Sigmoid colon (tissue), 6 donors: ENCODE measurements at regions not wholly inside any gene's neighbourhood (a gene's known extent, or its start where the extent isn't known, plus 50 kb on each side); places are given as distances from the start of the nearest gene placed in this dataset.

Source experiments
- DNase-seq: peaks from one replicate; pipeline ENCODE4 v3.0.0-alpha.2; 2019
- H3K27ac ChIP-seq, 4 donors: fragments of 200-600 bp; sonication (generic); one replicate each; pipeline ENCODE4 v1.5.1; 2016 to 2019; ENCODE audit warnings: mild to moderate bottlenecking in 1 of 4
- H3K27me3 ChIP-seq, 3 donors: fragments of 200-600 bp; sonication (generic); one replicate each; pipeline ENCODE4 v1.5.1; 2019; ENCODE audit warnings: mild to moderate bottlenecking in 1 of 3
- H3K36me3 ChIP-seq, 4 donors: fragments of 200-600 bp; sonication (generic); one replicate each; pipeline ENCODE4 v1.5.1; 2016 to 2019
- H3K4me1 ChIP-seq, 4 donors: fragments of 200-600 bp; sonication (generic); one replicate each; pipeline ENCODE4 v1.5.1; 2017 to 2019
- H3K4me3 ChIP-seq, 4 donors: fragments of 200-600 bp; sonication (generic); one replicate each; pipeline ENCODE4 v1.5.1; 2017 to 2019; ENCODE audit warnings: mild to moderate bottlenecking in 2 of 4, moderate library complexity in 1 of 4
- H3K9me3 ChIP-seq, 4 donors: fragments of 200-600 bp in 3 of 4; sonication (generic) in 3 of 4; one replicate each; pipeline versions ENCODE4 v1.5.1 to v1.6.1; 2013 to 2019
- EP300 ChIP-seq, 4 donors: sonication (generic); formaldehyde crosslinking; IDR thresholded peaks; one replicate each; pipeline ENCODE4 v1.6.1; 2017; ENCODE audit warnings: antibody characterized with exemption in 4 of 4
- POLR2A ChIP-seq, 2 donors: fragments of 450-650 bp; IDR thresholded peaks; one replicate each; pipeline ENCODE4 v1.6.1; 2016; ENCODE audit warnings: antibody characterized with exemption in 2 of 2, mild to moderate bottlenecking in 2 of 2, moderate library complexity in 2 of 2
- POLR2AphosphoS5 ChIP-seq, 4 donors: sonication (generic); formaldehyde crosslinking; IDR thresholded peaks; one replicate each; pipeline ENCODE4 v1.6.1; 2017; ENCODE audit warnings: antibody characterized with exemption in 4 of 4
- WGBS, 2 donors: extraction: QIAGEN DNeasy Blood & Tissue Kit; methylation state at CpG; one replicate each; pipeline ENCODE4 v1.1.7; 2013; 5-methylcytosine and 5-hydroxymethylcytosine counted together
- intact Hi-C: fragments of 100-400 bp; cut with DNase I; formaldehyde crosslinking; loops from one replicate; pipeline ENCODE4 v1.15.1; 2023
- TF ChIP-seq, protein P1 (sequence below), 4 experiments: fragments of 450-650 bp in 3 of 4; fragments of 200-600 bp in 1 of 4; IDR thresholded peaks; one replicate each; pipeline ENCODE4 v1.5.1; 2016 to 2019; ENCODE audit warnings: antibody characterized with exemption in 4 of 4, mild to moderate bottlenecking in 3 of 4, moderate library complexity in 2 of 4
- donor health status: healthy with polysubstance abuse.
- donor health status: healthy.

- intact Hi-C loops = no loop called here
- Histone ChIP-seq H3K36me3 (no peaks in the 10 kb centered on the region), H3K27ac (no peak overlapping the region), H3K27me3 (no peaks in the 10 kb centered on the region), H3K9me3 (peaks cover 0 to 1% (median 0%) of the 10 kb centered on the region in 4 donors), H3K4me3 (no peak overlapping the region), H3K4me1 (no peaks in the 10 kb centered on the region)
- no peak for DNase-seq
- TF ChIP-seq, protein P1, sequence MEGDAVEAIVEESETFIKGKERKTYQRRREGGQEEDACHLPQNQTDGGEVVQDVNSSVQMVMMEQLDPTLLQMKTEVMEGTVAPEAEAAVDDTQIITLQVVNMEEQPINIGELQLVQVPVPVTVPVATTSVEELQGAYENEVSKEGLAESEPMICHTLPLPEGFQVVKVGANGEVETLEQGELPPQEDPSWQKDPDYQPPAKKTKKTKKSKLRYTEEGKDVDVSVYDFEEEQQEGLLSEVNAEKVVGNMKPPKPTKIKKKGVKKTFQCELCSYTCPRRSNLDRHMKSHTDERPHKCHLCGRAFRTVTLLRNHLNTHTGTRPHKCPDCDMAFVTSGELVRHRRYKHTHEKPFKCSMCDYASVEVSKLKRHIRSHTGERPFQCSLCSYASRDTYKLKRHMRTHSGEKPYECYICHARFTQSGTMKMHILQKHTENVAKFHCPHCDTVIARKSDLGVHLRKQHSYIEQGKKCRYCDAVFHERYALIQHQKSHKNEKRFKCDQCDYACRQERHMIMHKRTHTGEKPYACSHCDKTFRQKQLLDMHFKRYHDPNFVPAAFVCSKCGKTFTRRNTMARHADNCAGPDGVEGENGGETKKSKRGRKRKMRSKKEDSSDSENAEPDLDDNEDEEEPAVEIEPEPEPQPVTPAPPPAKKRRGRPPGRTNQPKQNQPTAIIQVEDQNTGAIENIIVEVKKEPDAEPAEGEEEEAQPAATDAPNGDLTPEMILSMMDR (IDR thresholded peaks at IDR 0.05) = no peak
- TF ChIP-seq EP300 (IDR thresholded peaks at IDR 0.05) (no peak), POLR2A (IDR thresholded peaks at IDR 0.05) (no peak), POLR2AphosphoS5 (IDR thresholded peaks at IDR 0.05) (no peak)
These were observed 330.4 kb downstream of the RBM26 start for GRCh38 chr13:79075703-79076102.

DNA sequence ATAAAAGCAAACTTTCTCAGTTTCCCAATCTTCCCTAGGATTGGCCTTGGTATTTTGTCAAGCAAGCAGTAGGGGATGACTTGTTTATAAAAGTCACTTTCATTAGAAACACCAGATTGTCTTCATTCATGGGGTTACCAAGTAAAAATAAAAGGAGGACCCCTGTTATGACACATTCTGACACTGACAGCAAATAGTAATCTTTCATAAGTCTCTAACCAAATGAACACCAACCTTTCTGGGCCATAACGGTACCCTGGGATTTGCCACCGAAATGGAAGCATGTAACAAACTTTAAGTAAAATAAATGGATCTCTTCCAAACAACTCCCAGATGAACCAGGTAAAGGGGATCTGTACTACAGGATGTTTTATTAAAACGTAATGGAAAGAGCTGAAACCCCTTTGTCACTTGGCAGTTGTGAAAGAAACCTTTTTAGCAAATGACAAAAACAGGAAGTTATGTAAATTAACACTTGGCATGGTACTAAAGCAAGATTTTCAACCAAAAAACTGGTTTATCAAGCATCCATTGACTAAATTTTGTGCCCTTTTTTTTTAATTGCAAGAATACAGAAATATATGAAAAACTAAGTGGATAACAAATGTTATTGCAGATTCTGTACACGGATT, 335.6 kb downstream of the RBM26 start:
- Histone ChIP-seq H3K4me3 (no peak overlapping the region), H3K36me3 (no peaks in the 10 kb centered on the region), H3K9me3 (peaks cover 0 to 1% (median 0%) of the 10 kb centered on the region in 4 donors), H3K27me3 (no peaks in the 10 kb centered on the region), H3K4me1 (no peaks in the 10 kb centered on the region), H3K27ac (no peak overlapping the region)
- TF ChIP-seq EP300 (IDR thresholded peaks at IDR 0.05) (no peak), POLR2AphosphoS5 (IDR thresholded peaks at IDR 0.05) (no peak), POLR2A (IDR thresholded peaks at IDR 0.05) (no peak)
- TF ChIP-seq, protein P1 (IDR thresholded peaks at IDR 0.05) = no peak
- intact Hi-C loops = no loop called here
- no peak for DNase-seq
- WGBS, 2 donors = 52 to 57% methylated on average over 4 of the region's 4 CpGs

- intact Hi-C loops = no loop called here
- H3K9me3 ChIP-seq = no peaks in the 10 kb centered on the region
- WGBS, 2 donors = 63 to 77% methylated on average over 6 of the region's 6 CpGs
- H3K36me3 ChIP-seq = no peaks in the 10 kb centered on the region
- H3K4me3 ChIP-seq = no peak overlapping the region
- no peaks in the 10 kb centered on the region for H3K27me3 ChIP-seq
- no peaks in the 10 kb centered on the region for H3K4me1 ChIP-seq
- TF ChIP-seq EP300 (IDR thresholded peaks at IDR 0.05) (no peak), POLR2A (IDR thresholded peaks at IDR 0.05) (no peak), POLR2AphosphoS5 (IDR thresholded peaks at IDR 0.05) (no peak)
- TF ChIP-seq, protein P1 (IDR thresholded peaks at IDR 0.05) = no peak
- DNase-seq = no peak
- H3K27ac ChIP-seq = no peak overlapping the region
These were observed 343.8 kb downstream of the RBM26 start for GRCh38 chr13:79062291-79062690.

GRCh38 chr13:79060216-79060615, 345.8 kb downstream of the RBM26 start:
- no peak overlapping the region for H3K27ac ChIP-seq
- no peak for DNase-seq
- H3K4me1 ChIP-seq = no peaks in the 10 kb centered on the region
- H3K27me3 ChIP-seq = no peaks in the 10 kb centered on the region
- no peak overlapping the region for H3K4me3 ChIP-seq
- H3K9me3 ChIP-seq = no peaks in the 10 kb centered on the region
- H3K36me3 ChIP-seq = no peaks in the 10 kb centered on the region
- WGBS, 2 donors = 84 to 87% methylated on average over 1 of the region's 1 CpG
- no peak for TF ChIP-seq POLR2AphosphoS5 (IDR thresholded peaks at IDR 0.05)
- TF ChIP-seq, protein P1 (IDR thresholded peaks at IDR 0.05) = no peak
- TF ChIP-seq EP300 (IDR thresholded peaks at IDR 0.05) = no peak
- TF ChIP-seq POLR2A (IDR thresholded peaks at IDR 0.05) = no peak
- intact Hi-C loops = no loop called here

GRCh38 chr13:79056706-79057105, 349.3 kb downstream of the RBM26 start:
- Histone ChIP-seq H3K27me3 (no peaks in the 10 kb centered on the region), H3K4me1 (no peaks in the 10 kb centered on the region), H3K36me3 (no peaks in the 10 kb centered on the region), H3K9me3 (no peaks in the 10 kb centered on the region), H3K4me3 (no peak overlapping the region), H3K27ac (no peak overlapping the region)
- DNase-seq = no peak
- TF ChIP-seq EP300 (IDR thresholded peaks at IDR 0.05) (no peak), POLR2AphosphoS5 (IDR thresholded peaks at IDR 0.05) (no peak)
- 87% methylated on average over 6 of the region's 6 CpGs for WGBS, 2 donors
- intact Hi-C loops = no loop called here
